HTR-8/SVneo (cell line): ENCODE measurements at regions not wholly inside any gene's neighbourhood (a gene's known extent, or its start where the extent isn't known, plus 50 kb on each side); places are given as distances from the start of the nearest gene placed in this dataset.

Source experiments
- DNase-seq: peaks from one replicate; pipeline ENCODE4 v3.0.0; 2011; ENCODE audit warnings: low spot score, mixed read lengths; ENCODE audit not compliant: insufficient read length
- FAIRE-seq: peaks from 2 replicates; lab custom pipeline; 2011; peaks lifted over from hg19 to GRCh38; lab: Jason Lieb, UNC

DNA sequence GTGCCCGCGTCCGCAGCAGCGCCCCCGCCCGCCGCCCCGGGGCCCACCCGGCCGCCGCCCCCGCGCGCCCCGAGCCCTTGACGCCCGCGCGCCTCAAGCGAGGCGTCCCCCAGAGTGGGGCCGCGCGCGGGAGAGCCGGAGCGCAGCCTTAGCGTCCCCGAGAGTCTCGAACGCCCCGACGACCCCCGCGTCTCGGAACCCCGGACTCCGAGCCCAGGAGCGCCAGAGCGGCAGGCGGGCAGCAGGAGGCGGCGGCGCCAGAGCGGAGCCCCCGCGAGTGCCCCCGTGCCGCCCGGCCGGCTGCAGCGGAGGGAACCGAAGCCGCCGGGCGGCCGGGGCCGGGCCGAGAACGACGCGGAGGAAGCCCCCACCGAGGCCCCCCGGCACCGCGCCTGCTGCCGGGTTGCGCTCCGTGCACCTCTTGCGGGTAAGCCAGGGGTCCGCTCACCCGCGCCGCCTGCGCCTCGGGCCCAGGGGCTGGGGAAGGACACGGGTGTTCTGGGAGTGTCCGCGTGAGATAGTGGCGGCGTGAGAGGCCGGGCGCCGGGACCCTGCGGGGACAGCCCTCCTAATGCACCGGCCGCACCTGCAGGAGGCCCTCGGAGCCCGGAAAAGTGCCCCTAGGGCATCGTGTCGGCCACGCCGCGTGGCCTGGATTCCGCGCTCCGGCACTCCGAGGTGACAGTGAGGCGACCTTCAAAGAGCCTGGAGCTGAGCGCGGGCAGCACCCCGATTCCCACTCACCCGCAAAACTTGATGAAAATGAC, 52.0 kb upstream of the ULK4 start:
- no peak for FAIRE-seq
- no peak for DNase-seq

DNA sequence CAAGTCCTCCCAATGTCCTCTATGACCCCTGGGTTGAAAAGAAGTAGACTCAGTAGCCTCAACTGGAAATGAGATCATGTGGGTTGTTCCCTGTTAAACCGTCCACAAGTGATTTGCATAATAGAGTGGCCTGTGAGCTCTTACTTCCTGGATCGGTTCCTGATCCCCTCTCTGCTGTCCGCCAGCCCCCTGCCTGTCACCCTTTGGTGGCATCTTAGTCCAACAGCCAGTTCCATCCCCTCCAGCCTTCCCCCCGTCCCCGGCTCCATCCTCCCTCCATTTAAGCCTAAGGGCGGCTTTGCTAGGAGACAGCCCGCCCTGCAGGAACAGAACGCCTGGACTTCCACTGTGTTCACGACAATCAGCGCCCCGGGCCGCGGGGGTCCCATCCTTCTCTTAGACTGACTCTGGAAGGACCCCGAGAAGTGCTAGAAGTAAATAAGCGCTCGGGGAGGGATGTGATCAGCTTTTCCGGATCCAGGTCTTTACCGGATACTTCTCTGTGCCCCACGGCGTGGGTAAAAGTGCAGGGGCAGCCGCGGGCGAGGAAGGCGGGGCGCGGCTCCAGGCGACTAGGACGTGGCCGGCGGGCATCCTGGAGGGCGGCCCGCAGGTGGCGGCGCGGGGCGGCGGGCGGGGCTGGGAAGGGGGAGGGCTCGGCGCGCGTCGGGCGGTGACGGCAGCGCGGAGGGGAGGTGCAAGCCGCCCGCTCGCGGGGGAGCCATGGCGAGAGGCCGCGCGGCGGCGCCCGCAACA, 51.2 kb upstream of the ULK4 start:
- FAIRE-seq (no peak), DNase-seq (no peak)

DNA sequence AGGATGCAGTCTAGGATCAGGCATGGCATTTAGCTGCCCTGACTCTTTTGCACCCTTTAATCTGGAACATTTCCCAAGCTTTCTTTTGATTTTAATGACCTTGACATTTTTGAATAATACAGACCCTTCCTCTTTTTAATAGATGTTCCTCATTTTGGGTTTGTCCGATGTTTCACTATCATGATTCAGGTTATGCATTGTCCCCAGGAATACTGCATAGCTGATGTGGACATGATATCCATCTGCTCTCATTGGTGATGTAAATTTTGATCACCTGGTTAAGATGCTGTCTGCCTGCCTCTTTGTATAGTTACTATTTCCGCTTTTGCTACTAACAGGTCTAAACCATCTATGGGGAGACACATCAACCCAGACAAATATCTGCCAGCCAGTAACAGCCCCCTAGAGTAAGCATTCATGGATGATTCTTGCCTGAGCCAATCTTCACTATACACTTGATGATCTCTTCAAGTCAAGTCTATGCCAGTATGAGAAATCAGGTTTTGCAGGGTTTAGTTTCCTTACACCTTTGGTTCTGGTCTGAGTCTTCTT, 50.6 kb upstream of the ULK4 start:
- FAIRE-seq (no peak), DNase-seq (no peak)
